GM21619 (cell line): ENCODE measurements at regions not wholly inside any gene's neighbourhood (a gene's known extent, or its start where the extent isn't known, plus 50 kb on each side); places are given as distances from the start of the nearest gene placed in this dataset.
A peak's percentile ranks its signal among the peaks of the same experiment; 100 is the strongest.

Source experiments
- ATAC-seq: cut with Tn5 transposase; IDR thresholded peaks from one replicate; pipeline ENCODE4 v1.9.1; 2021; ENCODE audit not compliant: unreplicated experiment

- ATAC-seq, result no peak
Observed at GRCh38 chr4:163582703-163583102, 88.2 kb downstream of the TMA16 start.

GRCh38 chr4:163587867-163588266, 93.4 kb downstream of the TMA16 start:
- ATAC-seq, result peak; percentile 45

GRCh38 chr4:163588532-163588931, 94.0 kb downstream of the TMA16 start:
- ATAC-seq, result no peak

GRCh38 chr4:163590103-163590502, 95.6 kb downstream of the TMA16 start:
- peak; percentile 49 for ATAC-seq

DNA sequence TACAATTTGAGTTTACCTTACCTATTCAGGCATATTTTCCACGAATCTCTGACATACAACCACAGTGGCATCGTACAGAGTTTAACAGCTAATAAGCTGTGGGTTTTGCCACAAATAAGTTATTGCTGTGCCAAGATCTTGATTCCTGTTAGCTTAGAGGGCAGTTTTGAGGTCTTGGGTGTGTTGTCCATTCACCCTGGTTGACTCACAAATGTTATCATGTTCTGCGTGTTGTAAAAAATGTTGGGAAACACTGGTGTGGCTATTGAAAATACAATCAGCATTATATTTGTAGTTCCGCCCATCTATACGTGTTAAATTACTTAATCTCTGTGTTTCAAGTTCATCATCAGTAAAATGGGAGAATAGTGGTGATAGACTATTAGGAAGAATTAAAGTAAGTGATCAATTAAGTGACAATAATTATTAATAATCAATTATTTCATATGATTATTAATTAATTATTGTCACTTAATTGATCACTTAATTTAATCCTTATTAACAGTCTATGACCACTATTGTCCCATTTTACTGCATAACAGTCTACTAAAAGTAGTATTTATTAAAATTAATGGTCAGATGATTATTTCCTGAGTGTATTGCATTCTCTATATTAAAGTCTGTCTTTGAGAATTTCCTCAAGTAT, 96.3 kb downstream of the TMA16 start:
- ATAC-seq, result peak; percentile 1

DNA sequence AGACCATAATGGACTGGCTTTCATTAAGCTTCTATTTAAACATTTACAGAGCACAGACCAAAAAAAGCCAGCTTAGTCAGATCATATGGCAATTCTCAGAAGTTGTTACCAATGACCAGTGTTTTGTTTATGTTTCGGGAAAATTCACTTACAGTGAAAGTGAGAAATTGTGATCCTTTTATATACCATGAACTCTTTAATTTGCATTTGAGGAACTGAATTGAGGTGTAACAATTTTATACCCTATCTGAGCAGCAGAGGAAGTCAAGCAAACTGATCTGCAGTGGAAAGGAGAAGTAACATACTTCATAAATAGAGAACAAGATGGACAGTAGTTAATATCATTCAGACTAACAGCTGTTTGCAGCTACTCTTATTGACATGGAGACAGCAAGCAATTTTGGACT, 97.1 kb downstream of the TMA16 start:
- peak; percentile 81 for ATAC-seq

DNA sequence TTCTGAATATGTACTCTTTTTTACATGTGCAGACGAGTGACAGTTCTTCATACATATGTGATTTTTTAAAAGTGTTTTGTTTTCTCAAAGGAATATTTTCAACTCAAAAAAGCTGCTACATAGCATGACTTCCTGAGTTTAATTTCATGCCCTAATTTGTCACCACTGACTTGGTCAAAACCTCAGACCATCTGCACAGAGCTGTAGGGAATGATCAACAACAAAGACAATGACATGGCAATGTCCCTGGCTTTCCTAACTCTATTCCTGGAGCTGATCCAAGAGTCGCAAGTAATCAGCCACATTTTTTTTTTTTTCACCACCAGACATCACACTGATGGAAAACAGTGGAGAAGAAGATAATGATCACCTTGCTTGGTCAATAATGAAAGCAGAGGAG, 97.7 kb downstream of the TMA16 start:
- no peak for ATAC-seq

GRCh38 chr4:163595580-163595979, 101.1 kb downstream of the TMA16 start:
- no peak for ATAC-seq

- peak; percentile 56 for ATAC-seq
Observed at GRCh38 chr4:163598028-163598427, 103.5 kb downstream of the TMA16 start.

- peak; percentile 17 for ATAC-seq
Observed at GRCh38 chr4:163598489-163598888, 104.0 kb downstream of the TMA16 start.

DNA sequence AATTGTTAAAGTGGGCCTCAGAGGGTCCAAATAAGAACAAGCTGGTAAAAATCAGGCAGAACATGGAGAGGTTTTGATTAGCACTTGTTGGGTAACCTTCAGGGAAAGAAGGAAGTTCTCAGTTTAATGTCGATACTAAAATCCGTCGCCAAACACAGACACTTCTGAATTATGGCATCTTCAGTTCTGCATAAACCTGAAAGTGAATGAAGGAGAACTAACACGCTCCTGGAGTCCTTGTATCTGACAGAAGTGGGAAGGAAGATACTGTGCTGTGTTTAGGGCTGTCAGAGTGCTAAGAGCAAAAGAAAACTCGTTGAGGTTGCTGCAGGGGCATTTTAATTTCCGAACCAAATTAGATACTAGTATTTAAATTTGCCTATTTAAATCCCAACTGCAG, 106.2 kb downstream of the TMA16 start:
- ATAC-seq, result no peak

DNA sequence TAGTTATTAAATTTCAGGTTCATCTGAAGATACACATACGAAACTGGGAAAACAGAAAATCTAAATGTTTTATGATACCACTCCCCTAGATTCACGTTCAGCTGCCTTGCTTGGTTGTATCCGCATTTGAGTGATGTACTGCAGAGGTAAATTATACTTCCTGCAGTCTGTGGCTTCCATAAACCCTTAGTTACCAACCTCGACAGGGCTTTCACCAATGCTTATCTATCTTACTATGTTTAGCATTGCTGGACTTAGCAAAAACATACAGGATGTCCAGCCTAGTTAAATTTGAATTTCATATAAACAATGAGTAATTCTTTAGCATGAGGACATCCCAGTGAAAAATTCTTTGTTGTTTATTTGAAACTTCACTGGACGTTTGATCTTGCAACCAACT, 108.8 kb downstream of the TMA16 start:
- peak; percentile 29 for ATAC-seq

DNA sequence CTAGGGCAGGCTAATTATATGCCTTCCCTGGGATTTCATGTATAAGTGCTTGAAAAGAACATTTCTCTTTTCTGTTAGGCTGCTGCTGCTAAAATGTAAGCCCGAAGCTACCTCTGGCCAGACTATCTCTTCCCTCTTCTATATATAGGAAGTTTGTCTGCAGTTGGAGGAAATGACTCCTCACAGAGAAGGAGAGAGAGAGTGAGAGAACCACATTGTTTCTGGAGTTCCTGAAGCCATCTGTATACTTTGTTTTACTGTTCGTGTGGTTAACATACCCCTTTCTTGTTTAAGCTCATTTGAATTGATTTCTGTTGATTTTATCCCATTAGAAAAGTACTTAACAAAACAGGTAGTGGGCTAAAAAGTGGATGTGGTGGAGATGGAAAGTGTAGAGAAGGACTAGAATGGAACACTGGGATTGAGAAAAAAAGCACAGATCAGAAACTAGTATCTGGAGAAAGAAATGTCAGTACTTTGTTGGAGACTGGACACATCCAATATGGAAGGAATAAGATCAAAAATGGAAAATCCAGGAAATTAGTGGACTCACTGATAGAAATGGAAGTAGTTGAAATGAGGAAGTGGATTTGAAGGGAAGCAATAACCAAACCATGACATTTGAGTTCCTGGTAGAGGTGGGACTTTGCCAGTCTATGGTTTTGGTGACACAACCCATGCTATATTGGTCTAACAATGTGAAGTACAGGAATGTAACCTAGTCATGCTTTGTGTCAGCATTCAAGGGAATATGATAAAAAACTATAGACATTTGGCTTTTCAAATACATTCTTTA, 112.6 kb downstream of the TMA16 start:
- no peak for ATAC-seq

- ATAC-seq, result no peak
Observed at GRCh38 chr4:163609019-163609418, 114.5 kb downstream of the TMA16 start.

DNA sequence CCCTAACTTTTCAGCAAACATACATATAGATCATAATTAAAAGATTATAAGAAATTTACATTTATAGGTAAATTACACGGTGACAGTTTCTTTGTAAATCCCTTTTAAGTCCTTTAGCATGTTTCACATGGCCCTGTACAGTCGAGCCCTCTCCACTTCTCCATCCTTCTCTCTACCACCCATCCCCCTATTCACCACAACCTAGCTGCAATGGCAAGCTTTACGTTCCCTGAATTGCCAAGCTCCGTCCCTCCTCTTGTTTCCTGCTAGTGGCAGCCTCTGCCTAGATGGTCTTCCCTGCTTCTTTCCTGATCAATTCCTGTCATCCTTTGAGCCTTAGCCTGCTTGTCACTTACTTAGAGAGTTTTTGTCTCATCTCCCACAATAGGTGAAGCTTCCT, 116.2 kb downstream of the TMA16 start:
- no peak for ATAC-seq

GRCh38 chr4:163611182-163611581, 116.7 kb downstream of the TMA16 start:
- ATAC-seq, result no peak

DNA sequence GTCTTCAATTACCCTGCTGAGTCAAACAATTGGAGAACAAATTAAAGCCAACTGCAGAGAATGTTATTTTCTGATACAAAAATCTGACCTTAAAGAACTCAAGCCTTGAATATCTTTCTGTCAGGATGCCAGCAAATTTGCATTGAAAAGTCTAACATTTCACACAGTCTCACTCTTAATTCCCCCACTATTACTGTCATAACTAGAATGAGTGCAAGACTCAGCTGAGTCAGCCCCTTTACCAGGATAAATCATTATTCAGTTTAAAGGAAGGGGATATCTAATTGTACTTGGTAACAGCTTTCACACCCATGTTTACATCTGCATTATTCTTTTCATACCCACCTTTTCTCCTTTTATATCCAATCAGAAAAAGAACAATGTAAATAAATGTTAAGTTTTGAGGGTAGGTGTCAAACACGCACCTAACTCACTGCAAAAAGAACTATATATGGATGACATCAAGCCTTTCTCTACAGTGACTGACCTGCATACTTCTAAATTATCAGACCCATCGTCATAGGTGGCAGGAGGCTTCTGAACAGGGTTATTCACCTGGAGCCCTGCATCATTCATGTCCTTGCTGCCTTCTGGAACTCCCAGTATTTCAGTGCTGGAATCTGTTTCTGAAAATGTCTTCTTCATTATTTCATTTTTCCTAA, 117.4 kb downstream of the TMA16 start:
- peak; percentile 74 for ATAC-seq

DNA sequence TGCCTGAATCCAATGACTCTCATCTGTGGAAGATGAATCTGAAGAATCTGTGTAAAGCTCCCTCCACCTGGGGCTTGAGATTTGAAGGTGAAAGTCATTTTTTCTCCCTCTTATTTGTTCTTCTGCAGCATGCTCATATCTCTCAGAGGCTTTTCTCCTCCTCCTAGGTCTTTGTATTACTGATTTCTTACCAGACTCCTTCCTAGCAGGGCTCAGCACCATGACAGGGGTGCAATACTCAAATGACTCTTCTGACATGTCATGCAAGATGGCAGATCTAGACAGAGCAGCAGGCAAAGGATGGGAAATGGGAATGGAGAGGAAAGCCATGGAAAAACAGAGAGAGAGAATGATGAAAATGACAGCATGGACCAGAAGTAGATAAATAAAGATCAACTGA, 118.3 kb downstream of the TMA16 start:
- no peak for ATAC-seq

DNA sequence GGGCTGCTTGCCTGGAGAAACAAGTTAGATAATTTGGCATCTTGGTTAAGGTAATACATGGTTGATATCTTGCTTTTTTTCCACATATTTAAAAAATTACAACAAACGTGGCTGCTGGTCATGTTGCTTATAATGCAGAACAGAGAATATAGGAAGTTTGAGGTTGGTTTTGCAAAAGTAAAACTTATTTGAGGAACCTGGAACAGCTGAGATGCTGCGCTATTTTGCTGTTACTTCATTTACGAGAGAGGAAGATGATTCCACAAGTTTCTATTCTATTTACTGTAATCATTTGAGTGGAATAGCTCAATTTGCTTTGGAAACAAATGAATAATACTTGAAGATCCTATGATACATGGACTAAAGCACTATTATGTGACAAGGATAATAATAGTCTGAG, 118.9 kb downstream of the TMA16 start:
- no peak for ATAC-seq

- no peak for ATAC-seq
Observed at GRCh38 chr4:163614866-163615265, 120.4 kb downstream of the TMA16 start.

DNA sequence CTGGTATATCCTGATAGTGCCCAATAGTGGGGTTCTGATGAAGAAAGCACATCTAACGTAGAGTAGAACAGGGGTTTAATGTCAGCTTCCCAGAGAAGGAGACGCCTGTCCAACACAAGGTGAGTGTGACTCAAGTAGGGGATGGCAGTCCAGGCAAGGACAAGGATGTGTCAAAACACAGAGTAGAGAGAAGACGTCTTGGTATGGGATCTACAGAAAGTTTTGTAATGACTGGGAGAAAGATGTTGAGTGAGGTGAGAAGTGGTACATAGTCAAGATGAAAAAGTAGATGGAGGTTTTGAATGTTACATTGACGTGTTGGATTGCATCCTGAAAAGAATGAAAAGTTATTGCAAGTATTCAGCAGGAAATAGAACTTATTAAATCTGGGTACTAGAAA, 124.4 kb downstream of the TMA16 start:
- no peak for ATAC-seq

- no peak for ATAC-seq
Observed at GRCh38 chr4:163620738-163621137, 126.2 kb downstream of the TMA16 start.
